ENCODE measurements at regions not wholly inside any gene's neighbourhood (a gene's known extent, or its start where the extent isn't known, plus 50 kb on each side); places are given as distances from the start of the nearest gene placed in this dataset.

GRCh38 chr18:2442006-2442405 lies 129.3 kb downstream of the METTL4 start:
- TF ChIP-seq CTCF (IDR thresholded peaks at IDR 0.05; ENCODE audit: low read depth, low read length, missing input control) (no peak), MAX (IDR thresholded peaks at IDR 0.05) (no peak), RXRA (IDR thresholded peaks at IDR 0.05) (no peak), GABPA (IDR thresholded peaks at IDR 0.05 in 1 of 2, conservative IDR thresholded peaks at IDR 0.05 in 1 of 2) (no peak), EGR1 (IDR thresholded peaks at IDR 0.05; ENCODE audit: low read depth in 2 of 2) (no peak)
